ENCODE measurements at regions not wholly inside any gene's neighbourhood (a gene's known extent, or its start where the extent isn't known, plus 50 kb on each side); places are given as distances from the start of the nearest gene placed in this dataset.

DNA sequence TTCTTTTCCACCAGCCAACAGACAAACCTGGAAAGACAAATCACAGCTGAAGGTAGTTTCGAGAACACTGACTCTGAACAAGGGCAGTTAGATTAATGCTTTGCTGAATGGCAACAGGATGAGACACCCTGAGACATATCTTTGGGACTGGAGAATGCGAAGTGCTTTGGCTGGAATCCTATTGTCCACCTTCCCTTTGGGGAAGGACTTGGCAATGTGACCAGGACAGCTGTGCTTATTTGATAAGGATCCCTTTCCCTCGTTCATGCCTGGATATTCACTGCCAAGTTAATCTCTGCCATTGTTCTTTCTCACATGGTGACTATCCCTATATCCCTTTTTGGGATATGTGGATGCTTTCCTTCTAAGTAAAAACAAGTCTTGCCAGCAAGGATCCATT, 537.1 kb upstream of the SEL1L start:
- no peak overlapping the region for H2AFZ ChIP-seq
- H3K36me3 ChIP-seq (ENCODE audit: low read depth): no peaks in the 10 kb centered on the region
- no peak overlapping the region for H3K9ac ChIP-seq
- H3K4me3 ChIP-seq: no peak overlapping the region
- no peaks in the 10 kb centered on the region for H3F3A ChIP-seq (ENCODE audit: insufficient read depth)
- H3K4me1 ChIP-seq (ENCODE audit: insufficient read depth): no peaks in the 10 kb centered on the region
- peaks cover 4% of the 10 kb centered on the region for H3K9me3 ChIP-seq (ENCODE audit: low read depth)
- H3K9me2 ChIP-seq (ENCODE audit: insufficient read depth): no peaks in the 10 kb centered on the region
- no peak for TF ChIP-seq EZH2 (IDR thresholded peaks at IDR 0.05; ENCODE audit: insufficient read depth, poor library complexity, severe bottlenecking)
- TF ChIP-seq EZH2phosphoT487 (IDR thresholded peaks at IDR 0.05; ENCODE audit: insufficient read depth, low read depth): no peak
- 11 to 13% methylated on average over 3 of the region's 3 CpGs for WGBS, 2 experiments (ENCODE audit: low coverage in 1 of 2, low lambda C conversion rate in 2 of 2, missing lambda C conversion rate in 2 of 2)
- no peak overlapping the region for H3K27ac ChIP-seq
- DNase-seq: no peak
- in situ Hi-C loops (cut with MboI): no loop called here
- no peak overlapping the region for H3K4me2 ChIP-seq (ENCODE audit: unreplicated experiment)
- H3K79me2 ChIP-seq (ENCODE audit: insufficient read depth): no peaks in the 10 kb centered on the region
- no peaks in the 10 kb centered on the region for H4K20me1 ChIP-seq (ENCODE audit: insufficient read depth)
- no peaks in the 10 kb centered on the region for H3K27me3 ChIP-seq (replicated peaks; ENCODE audit: insufficient read depth)

DNA sequence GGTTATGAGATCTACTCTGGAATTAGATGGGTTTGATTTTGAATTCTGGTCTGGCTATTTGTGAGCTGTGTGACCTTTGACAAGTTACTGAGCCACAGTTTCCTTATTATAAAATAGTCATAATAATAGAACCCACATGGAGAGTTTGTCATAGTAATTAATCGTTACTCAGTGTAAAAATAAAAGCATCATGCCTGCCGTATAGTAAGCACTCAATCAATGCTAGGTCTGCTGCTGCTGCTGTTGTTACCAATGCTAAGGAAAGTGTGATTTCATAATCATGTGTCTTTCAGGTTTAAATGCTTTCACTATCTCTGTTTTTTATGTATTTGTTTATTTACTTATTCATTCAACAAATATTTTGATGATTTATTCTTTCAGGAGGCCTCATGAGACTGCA, 539.9 kb upstream of the SEL1L start:
- H3K9me3 ChIP-seq (ENCODE audit: low read depth): peaks cover 4% of the 10 kb centered on the region
- no peak overlapping the region for H3K4me3 ChIP-seq
- 7% methylated on average over 2 of the region's 2 CpGs for WGBS, 2 experiments (ENCODE audit: low coverage in 1 of 2, low lambda C conversion rate in 2 of 2, missing lambda C conversion rate in 2 of 2)
- H3K9me2 ChIP-seq (ENCODE audit: insufficient read depth): no peaks in the 10 kb centered on the region
- in situ Hi-C loops (cut with MboI): no loop called here
- H3K79me2 ChIP-seq (ENCODE audit: insufficient read depth): no peaks in the 10 kb centered on the region
- no peaks in the 10 kb centered on the region for H3K4me1 ChIP-seq (ENCODE audit: insufficient read depth)
- H3K9ac ChIP-seq: no peak overlapping the region
- DNase-seq: no peak
- H3K36me3 ChIP-seq (ENCODE audit: low read depth): no peaks in the 10 kb centered on the region
- no peak overlapping the region for H3K27ac ChIP-seq
- no peak overlapping the region for H3K4me2 ChIP-seq (ENCODE audit: unreplicated experiment)
- H3F3A ChIP-seq (ENCODE audit: insufficient read depth): no peaks in the 10 kb centered on the region
- H4K20me1 ChIP-seq (ENCODE audit: insufficient read depth): no peaks in the 10 kb centered on the region
- TF ChIP-seq EZH2 (IDR thresholded peaks at IDR 0.05; ENCODE audit: insufficient read depth, poor library complexity, severe bottlenecking) (no peak), EZH2phosphoT487 (IDR thresholded peaks at IDR 0.05; ENCODE audit: insufficient read depth, low read depth) (no peak)
- no peak overlapping the region for H2AFZ ChIP-seq
- H3K27me3 ChIP-seq (replicated peaks; ENCODE audit: insufficient read depth): no peaks in the 10 kb centered on the region

DNA sequence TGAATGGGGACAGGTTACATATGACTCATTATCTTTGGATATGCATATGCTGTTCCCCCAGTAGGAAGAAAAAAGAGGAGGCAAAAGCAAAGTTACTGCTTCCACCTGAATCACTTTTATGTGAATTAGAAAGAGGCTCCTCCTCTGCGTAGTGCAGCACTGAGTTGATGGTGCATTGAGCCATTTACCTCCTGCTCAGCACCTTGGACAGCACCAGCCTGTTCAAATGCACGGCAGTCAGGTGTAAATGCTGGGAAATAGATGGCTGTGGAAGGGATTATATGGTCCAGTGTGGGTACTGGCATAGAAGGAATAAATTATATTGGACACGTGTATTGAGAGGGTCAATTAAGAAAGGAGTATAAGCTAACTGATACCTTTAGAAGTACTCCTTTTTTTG, 541.9 kb upstream of the SEL1L start:
- Histone ChIP-seq H3K27ac (no peak overlapping the region), H3K9me3 (ENCODE audit: low read depth) (peaks cover 4% of the 10 kb centered on the region), H3K4me1 (ENCODE audit: insufficient read depth) (no peaks in the 10 kb centered on the region), H4K20me1 (ENCODE audit: insufficient read depth) (no peaks in the 10 kb centered on the region), H3K79me2 (ENCODE audit: insufficient read depth) (no peaks in the 10 kb centered on the region), H3K4me2 (ENCODE audit: unreplicated experiment) (no peak overlapping the region), H3F3A (ENCODE audit: insufficient read depth) (no peaks in the 10 kb centered on the region), H3K27me3 (replicated peaks; ENCODE audit: insufficient read depth) (no peaks in the 10 kb centered on the region), H3K9me2 (ENCODE audit: insufficient read depth) (no peaks in the 10 kb centered on the region), H3K36me3 (ENCODE audit: low read depth) (no peaks in the 10 kb centered on the region), H2AFZ (no peak overlapping the region), H3K4me3 (no peak overlapping the region), H3K9ac (no peak overlapping the region)
- peak; percentile 20 for DNase-seq
- 12 to 14% methylated on average over 3 of the region's 3 CpGs for WGBS, 2 experiments (ENCODE audit: low coverage in 1 of 2, low lambda C conversion rate in 2 of 2, missing lambda C conversion rate in 2 of 2)
- TF ChIP-seq EZH2 (IDR thresholded peaks at IDR 0.05; ENCODE audit: insufficient read depth, poor library complexity, severe bottlenecking) (no peak), EZH2phosphoT487 (IDR thresholded peaks at IDR 0.05; ENCODE audit: insufficient read depth, low read depth) (no peak)
- in situ Hi-C loops (cut with MboI): no loop called here

DNA sequence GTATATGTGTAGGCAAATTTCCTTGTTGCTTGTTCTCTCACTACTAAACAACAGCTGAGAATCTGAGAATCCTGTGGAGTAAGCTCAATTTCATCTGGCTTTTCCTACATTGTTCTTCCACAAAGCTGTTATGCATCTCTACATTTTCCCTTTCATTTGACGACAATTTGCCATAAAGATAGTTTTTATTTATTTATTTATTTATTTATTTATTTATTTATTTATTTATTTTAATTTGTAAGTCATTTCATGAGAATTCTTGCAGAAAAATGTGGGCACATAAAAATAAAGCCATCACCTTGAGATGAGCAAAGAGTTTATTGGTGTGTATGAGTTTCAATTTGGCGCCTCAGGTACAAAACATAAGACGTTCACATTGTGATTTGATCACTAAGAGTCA, 545.9 kb upstream of the SEL1L start:
- in situ Hi-C loops (cut with MboI): no loop called here
- no peaks in the 10 kb centered on the region for H3K36me3 ChIP-seq (ENCODE audit: low read depth)
- no peaks in the 10 kb centered on the region for H3K27me3 ChIP-seq (replicated peaks; ENCODE audit: insufficient read depth)
- no peak overlapping the region for H2AFZ ChIP-seq
- H3K27ac ChIP-seq: no peak overlapping the region
- H3F3A ChIP-seq (ENCODE audit: insufficient read depth): no peaks in the 10 kb centered on the region
- H4K20me1 ChIP-seq (ENCODE audit: insufficient read depth): no peaks in the 10 kb centered on the region
- 19 to 23% methylated on average over 3 of the region's 3 CpGs for WGBS, 2 experiments (ENCODE audit: low coverage in 1 of 2, low lambda C conversion rate in 2 of 2, missing lambda C conversion rate in 2 of 2)
- no peak overlapping the region for H3K9ac ChIP-seq
- DNase-seq: no peak
- peaks cover 6% of the 10 kb centered on the region for H3K9me3 ChIP-seq (ENCODE audit: low read depth)
- H3K4me3 ChIP-seq: no peak overlapping the region
- no peaks in the 10 kb centered on the region for H3K4me1 ChIP-seq (ENCODE audit: insufficient read depth)
- no peaks in the 10 kb centered on the region for H3K9me2 ChIP-seq (ENCODE audit: insufficient read depth)
- TF ChIP-seq EZH2phosphoT487 (IDR thresholded peaks at IDR 0.05; ENCODE audit: insufficient read depth, low read depth): no peak
- no peak for TF ChIP-seq EZH2 (IDR thresholded peaks at IDR 0.05; ENCODE audit: insufficient read depth, poor library complexity, severe bottlenecking)
- H3K4me2 ChIP-seq (ENCODE audit: unreplicated experiment): no peak overlapping the region
- H3K79me2 ChIP-seq (ENCODE audit: insufficient read depth): no peaks in the 10 kb centered on the region

DNA sequence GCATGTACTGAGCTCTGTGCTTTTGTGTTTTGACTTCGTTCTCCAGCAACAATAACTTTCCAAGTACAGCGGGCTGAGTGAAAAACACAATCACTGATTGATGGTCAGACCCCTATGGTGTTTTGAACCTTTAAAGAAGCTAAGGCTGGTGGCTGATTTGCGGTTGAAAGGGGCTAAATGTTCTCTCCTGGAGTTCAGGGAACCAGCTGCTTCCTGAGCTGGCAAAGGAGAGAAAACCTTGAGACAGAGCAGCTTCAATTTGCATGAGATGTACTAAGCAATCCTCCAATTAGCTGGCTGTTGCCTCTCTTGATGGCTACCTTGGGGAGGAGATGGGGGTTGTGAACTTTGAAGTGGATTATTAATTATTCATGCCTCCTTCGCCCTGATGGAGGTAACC, 546.7 kb upstream of the SEL1L start:
- H3K9me3 ChIP-seq (ENCODE audit: low read depth): peaks cover 6% of the 10 kb centered on the region
- H3K79me2 ChIP-seq (ENCODE audit: insufficient read depth): no peaks in the 10 kb centered on the region
- no peak overlapping the region for H2AFZ ChIP-seq
- TF ChIP-seq EZH2 (IDR thresholded peaks at IDR 0.05; ENCODE audit: insufficient read depth, poor library complexity, severe bottlenecking) (no peak), EZH2phosphoT487 (IDR thresholded peaks at IDR 0.05; ENCODE audit: insufficient read depth, low read depth) (no peak)
- no peaks in the 10 kb centered on the region for H4K20me1 ChIP-seq (ENCODE audit: insufficient read depth)
- H3K4me3 ChIP-seq: no peak overlapping the region
- no peak overlapping the region for H3K9ac ChIP-seq
- in situ Hi-C loops (cut with MboI): no loop called here
- no peak overlapping the region for H3K4me2 ChIP-seq (ENCODE audit: unreplicated experiment)
- H3F3A ChIP-seq (ENCODE audit: insufficient read depth): no peaks in the 10 kb centered on the region
- no peaks in the 10 kb centered on the region for H3K36me3 ChIP-seq (ENCODE audit: low read depth)
- no peak for DNase-seq
- 3 to 4% methylated on average over 4 of the region's 4 CpGs for WGBS, 2 experiments (ENCODE audit: low coverage in 1 of 2, low lambda C conversion rate in 2 of 2, missing lambda C conversion rate in 2 of 2)
- H3K27me3 ChIP-seq (replicated peaks; ENCODE audit: insufficient read depth): no peaks in the 10 kb centered on the region
- no peaks in the 10 kb centered on the region for H3K9me2 ChIP-seq (ENCODE audit: insufficient read depth)
- H3K4me1 ChIP-seq (ENCODE audit: insufficient read depth): no peaks in the 10 kb centered on the region
- H3K27ac ChIP-seq: no peak overlapping the region
